ENCODE measurements at regions not wholly inside any gene's neighbourhood (a gene's known extent, or its start where the extent isn't known, plus 50 kb on each side); places are given as distances from the start of the nearest gene placed in this dataset.
"Not testable (repeated sequence)": the region's sequence is repeated elsewhere in the genome, so short reads cannot be mapped to it uniquely, and the experiment has no call there.

GRCh38 chrX:47302396-47302795 lies 68.0 kb upstream of the ZNF157 start:
- Histone ChIP-seq H3K4me1 (replicated peaks in 1 of 2; ENCODE audit: control insufficient read depth in 2 of 2, insufficient read depth in 2 of 2, low read length in 2 of 2) (no peaks in the 10 kb centered on the region), H3K27me3 (ENCODE audit: control insufficient read depth in 2 of 2, insufficient read depth in 2 of 2, low read length in 2 of 2) (peaks cover 0 to 9% of the 10 kb centered on the region in 2 experiments; a peak in 2 of 5 replicates), H3K27ac (ENCODE audit: extremely low read depth, low read depth, low read length) (no peak overlapping the region), H3K4me3 (no peak overlapping the region), H3K4me2 (ENCODE audit: insufficient read depth, low read length) (no peak overlapping the region), H2AFZ (ENCODE audit: low read depth, low read length) (no peak overlapping the region), H3K9me3 (replicated peaks; ENCODE audit: control insufficient read depth, insufficient read depth, low read depth, low read length) (no peaks in the 10 kb centered on the region), H4K20me1 (replicated peaks; ENCODE audit: control insufficient read depth, insufficient read depth, low read length) (no peaks in the 10 kb centered on the region), H3K9ac (ENCODE audit: insufficient read depth in 1 of 2, low read depth in 2 of 2, low read length in 2 of 2) (no peak overlapping the region), H3K79me2 (ENCODE audit: control insufficient read depth, insufficient read depth, low read length) (no peaks in the 10 kb centered on the region), H3K36me3 (ENCODE audit: control insufficient read depth, insufficient read depth, low read length) (no peaks in the 10 kb centered on the region), H3K9me1 (ENCODE audit: control insufficient read depth, insufficient read depth, low read length) (no peaks in the 10 kb centered on the region)
- TF ChIP-seq GATAD2A (IDR thresholded peaks at IDR 0.05) (no peak), ZNF212 (CRISPR knock-in tag; IDR thresholded peaks at IDR 0.05) (no peak), SMARCC2 (IDR thresholded peaks at IDR 0.05; ENCODE audit: low read depth) (no peak), CHD4 (IDR thresholded peaks at IDR 0.05; ENCODE audit: insufficient read depth, insufficient replicate concordance, low read depth, low read length, poor library complexity, severe bottlenecking) (no peak), POU5F1 (IDR thresholded peaks at IDR 0.05; ENCODE audit: borderline replicate concordance, low read depth, low read length, partially characterized antibody) (no peak), MTA2 (IDR thresholded peaks at IDR 0.05; ENCODE audit: low read depth) (no peak), HNRNPH1 (optimal IDR thresholded peaks at IDR 0.05; ENCODE audit: low read depth, low read length) (no peak), TRIM24 (IDR thresholded peaks at IDR 0.05) (no peak), MAFG (tag; conservative IDR thresholded peaks at IDR 0.05) (0 out of 2 replicates have a peak, but pooled peaks have one; percentile 16)
- intact Hi-C loops (cut with micrococcal nuclease): no loop called here
- 0% methylated on average over 4 of the region's 4 CpGs for WGBS (ENCODE audit: insufficient coverage, low coverage, missing lambda C conversion rate)
- in situ Hi-C loops (cut with MboI): no loop called here
- no peak for FAIRE-seq
- ChIA-PET CTCF (ENCODE audit: low intra/inter-chr PET ratio) (no interaction called here), POLR2A (no interaction called here)
- no peak for ATAC-seq
- no peak for DNase-seq (ENCODE audit: extremely low read depth in 1 of 4, low spot score in 3 of 4)
- no TSS peak for BruUV-seq (replicated peaks)

GRCh38 chrX:47306471-47307023 lies 63.8 kb upstream of the ZNF157 start:
- BruUV-seq (replicated peaks); H3K36me3 ChIP-seq (ENCODE audit: control insufficient read depth, insufficient read depth, low read length); ATAC-seq; H2AFZ ChIP-seq (ENCODE audit: low read depth, low read length); intact Hi-C loops (cut with micrococcal nuclease); CTCF ChIA-PET (ENCODE audit: low intra/inter-chr PET ratio); H3K9ac ChIP-seq (ENCODE audit: insufficient read depth in 1 of 2, low read depth in 2 of 2, low read length in 2 of 2); H4K20me1 ChIP-seq (replicated peaks; ENCODE audit: control insufficient read depth, insufficient read depth, low read length); in situ Hi-C loops (cut with MboI); H3K9me3 ChIP-seq (replicated peaks; ENCODE audit: control insufficient read depth, insufficient read depth, low read depth, low read length); H3K27ac ChIP-seq (ENCODE audit: extremely low read depth, low read depth, low read length); H3K4me2 ChIP-seq (ENCODE audit: insufficient read depth, low read length); H3K9me1 ChIP-seq (ENCODE audit: control insufficient read depth, insufficient read depth, low read length); H3K79me2 ChIP-seq (ENCODE audit: control insufficient read depth, insufficient read depth, low read length); DNase-seq (ENCODE audit: extremely low read depth in 1 of 4, low spot score in 3 of 4); H3K4me1 ChIP-seq (replicated peaks in 1 of 2; ENCODE audit: control insufficient read depth in 2 of 2, insufficient read depth in 2 of 2, low read length in 2 of 2); H3K4me3 ChIP-seq; H3K27me3 ChIP-seq (ENCODE audit: control insufficient read depth in 2 of 2, insufficient read depth in 2 of 2, low read length in 2 of 2): not testable (repeated sequence)
- peak; percentile 69 for FAIRE-seq
- POLR2A ChIA-PET: interaction anchor here (0.6 kb wide), 2 partner anchors 106 to 142 kb away, joined by 3 read pairs; no protein-coding TSS in a partner anchor
- WGBS (ENCODE audit: insufficient coverage, low coverage, missing lambda C conversion rate): 0% methylated on average over 5 of the region's 7 CpGs
